H54 (cell line): ENCODE measurements at regions not wholly inside any gene's neighbourhood (a gene's known extent, or its start where the extent isn't known, plus 50 kb on each side); places are given as distances from the start of the nearest gene placed in this dataset.

Experiments
- DNase-seq: peaks from one replicate; pipeline ENCODE4 v3.0.0; 2011; ENCODE audit warnings: low spot score, mixed read lengths; ENCODE audit not compliant: insufficient read length
- FAIRE-seq: peaks from 3 replicates; lab custom pipeline; 2011; peaks lifted over from hg19 to GRCh38; lab: Jason Lieb, UNC
- POLR2A ChIP-seq: IDR thresholded peaks from 2 replicates; pipeline ENCODE4 v1.6.1; 2011; ENCODE audit warnings: low read depth, mild to moderate bottlenecking, low read length

DNA sequence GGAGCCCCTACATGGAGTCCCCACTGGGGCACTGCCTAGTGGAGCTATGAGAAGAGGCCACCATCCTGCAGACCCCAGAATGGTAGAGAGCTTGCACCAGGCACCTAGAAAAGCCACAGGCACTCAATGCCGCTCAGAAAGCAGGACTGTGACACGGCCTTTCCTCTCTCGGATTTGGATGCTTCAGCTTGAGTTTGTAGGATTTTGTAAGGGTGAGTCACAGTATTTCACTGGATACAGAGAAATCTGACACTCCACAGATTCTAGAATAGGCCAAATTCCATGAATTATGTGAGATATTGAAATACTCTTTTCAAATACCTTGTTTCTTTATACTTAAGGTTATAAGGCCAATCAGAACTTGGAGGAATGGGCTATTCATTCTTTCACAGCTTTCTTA lies 424.5 kb downstream of the HTR1B start:
- DNase-seq (no peak), FAIRE-seq (peak; percentile 27)
- TF ChIP-seq POLR2A: no peak

- no peak for TF ChIP-seq POLR2A
- no peak for DNase-seq
- FAIRE-seq: peak; percentile 20
These were observed 425.9 kb downstream of the HTR1B start for GRCh38 chr6:77037439-77037838.

GRCh38 chr6:77036400-77036799 lies 426.9 kb downstream of the HTR1B start:
- DNase-seq (no peak), FAIRE-seq (peak; percentile 15)
- TF ChIP-seq POLR2A: no peak

DNA sequence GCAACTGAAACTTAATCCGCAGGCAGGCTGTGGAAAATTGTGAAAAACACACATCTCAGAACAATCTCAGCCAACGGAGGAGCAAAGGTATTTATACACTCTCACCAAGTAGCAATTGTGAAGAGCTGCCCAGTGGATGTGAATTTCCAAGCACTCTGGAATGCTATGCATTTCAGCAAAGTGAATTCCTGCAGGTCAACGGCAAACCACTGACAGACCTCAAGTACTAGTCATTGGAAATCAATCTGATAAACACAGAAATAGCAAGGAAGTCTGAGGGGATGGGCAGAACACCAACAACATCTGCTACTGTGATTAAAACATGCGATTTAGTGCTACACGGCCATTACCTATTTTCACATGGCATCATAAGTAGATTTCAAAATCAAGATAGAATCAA lies 429.1 kb downstream of the HTR1B start:
- no peak for TF ChIP-seq POLR2A
- DNase-seq (peak; percentile 30), FAIRE-seq (peak; percentile 99)

DNA sequence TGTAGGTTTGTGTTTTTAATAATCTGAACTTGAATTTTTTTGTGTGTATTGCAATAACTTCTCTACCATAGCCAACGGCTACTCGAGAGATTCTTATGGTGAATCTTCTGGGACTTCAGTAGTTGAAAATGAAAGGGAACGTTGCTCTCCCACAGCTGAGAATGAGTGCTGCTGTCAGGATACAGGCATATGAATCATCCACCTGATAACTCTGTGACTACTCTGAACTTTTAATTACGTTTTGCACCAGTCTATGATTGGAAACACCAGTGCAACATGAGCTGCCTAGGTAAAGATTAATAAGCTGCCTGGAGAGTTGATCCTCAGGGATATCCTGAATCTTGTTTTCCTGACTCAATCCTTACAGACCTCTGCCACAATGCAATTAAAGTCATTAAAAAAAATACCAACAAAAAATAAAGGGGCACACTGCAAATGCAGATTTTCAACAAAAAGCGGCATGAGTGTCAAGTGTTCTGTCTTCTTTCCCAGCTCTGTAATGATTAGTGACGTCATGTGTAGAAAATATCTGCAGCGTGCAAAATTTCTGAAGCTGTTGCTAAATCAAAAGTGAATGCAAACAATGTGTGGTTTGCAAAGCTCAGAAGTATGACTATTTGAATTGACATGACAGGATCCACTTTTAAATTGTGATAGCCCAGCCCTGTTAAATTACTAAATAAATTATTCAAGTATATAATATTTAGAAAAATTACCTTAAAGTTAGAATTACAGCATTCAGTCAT lies 432.2 kb downstream of the HTR1B start:
- DNase-seq (no peak), FAIRE-seq (peak; percentile 36)
- TF ChIP-seq POLR2A: no peak

DNA sequence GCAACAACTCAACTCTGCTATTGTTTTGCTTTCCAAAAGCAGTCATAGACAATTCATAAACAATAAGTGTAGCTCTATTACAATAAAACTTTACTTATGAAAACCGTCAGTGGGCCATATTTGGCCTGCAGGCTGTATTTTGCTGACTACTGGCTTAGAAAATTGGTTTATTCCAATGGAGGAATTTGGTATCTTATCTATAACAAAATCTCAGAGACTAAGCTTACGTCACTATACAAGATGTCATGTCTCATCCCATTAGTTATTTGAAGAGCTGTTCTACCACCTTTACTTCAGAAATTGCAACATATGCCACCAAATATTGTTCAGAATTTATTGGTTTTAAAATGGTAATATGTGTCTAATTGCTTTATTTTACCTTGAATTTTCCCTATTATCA lies 436.9 kb downstream of the HTR1B start:
- DNase-seq (no peak), FAIRE-seq (no peak)
- no peak for TF ChIP-seq POLR2A

- TF ChIP-seq POLR2A: no peak
- no peak for FAIRE-seq
These were observed 437.5 kb downstream of the HTR1B start for GRCh38 chr6:77025736-77026223.

GRCh38 chr6:77021778-77022177 lies 441.5 kb downstream of the HTR1B start:
- no peak for FAIRE-seq
- DNase-seq: no peak

More at GRCh38 chr6:77025736-77026223, 437.5 kb downstream of the HTR1B start:
- DNase-seq: no peak

DNA sequence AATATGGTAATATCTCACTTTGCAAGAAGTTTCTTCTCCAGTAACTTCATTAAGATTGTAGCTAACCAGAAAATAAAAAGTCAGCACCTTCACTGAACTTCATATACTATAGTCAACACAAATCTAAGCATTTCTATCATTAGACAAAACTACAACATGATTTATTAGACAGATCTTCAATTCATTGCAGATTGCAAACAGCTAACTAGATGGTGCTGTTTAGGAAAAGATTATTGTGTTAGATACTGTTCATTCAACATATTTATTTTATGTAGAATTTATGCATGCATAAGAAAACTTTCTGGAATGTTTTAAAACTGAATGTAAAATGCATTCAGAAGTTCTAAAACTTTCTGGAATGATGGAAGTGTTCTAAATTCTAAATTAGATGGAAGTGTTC lies 442.1 kb downstream of the HTR1B start:
- FAIRE-seq: no peak

More at GRCh38 chr6:77021778-77022177, 441.5 kb downstream of the HTR1B start:
- TF ChIP-seq POLR2A: no peak

DNA sequence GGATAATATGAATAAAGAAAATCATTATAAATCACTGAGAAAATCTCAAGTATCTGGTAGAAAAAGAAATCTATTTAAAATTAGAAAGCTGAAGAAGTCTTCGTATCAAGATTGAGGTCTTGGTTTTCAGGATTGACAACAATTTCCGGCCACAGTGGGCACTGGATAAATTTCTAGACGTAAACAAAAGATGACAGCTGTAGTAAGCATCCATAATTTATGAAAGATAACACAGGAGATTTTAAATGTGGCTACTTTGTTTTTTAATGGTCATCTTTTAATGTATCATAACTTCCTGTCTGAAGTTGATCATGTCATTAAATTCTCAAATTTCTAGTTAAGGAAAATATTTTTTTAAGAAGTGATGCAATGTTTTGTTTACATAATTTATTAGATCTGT lies 444.2 kb downstream of the HTR1B start:
- no peak for TF ChIP-seq POLR2A
- no peak for FAIRE-seq
- no peak for DNase-seq

More for the DNA sequence above, 442.1 kb downstream of the HTR1B start:
- DNase-seq: no peak
- TF ChIP-seq POLR2A: no peak

GRCh38 chr6:77017537-77017936 lies 445.8 kb downstream of the HTR1B start:
- no peak for TF ChIP-seq POLR2A
- no peak for FAIRE-seq
- no peak for DNase-seq

GRCh38 chr6:77015350-77015749 lies 447.9 kb downstream of the HTR1B start:
- TF ChIP-seq POLR2A: no peak
- peak; percentile 91 for FAIRE-seq
- no peak for DNase-seq

DNA sequence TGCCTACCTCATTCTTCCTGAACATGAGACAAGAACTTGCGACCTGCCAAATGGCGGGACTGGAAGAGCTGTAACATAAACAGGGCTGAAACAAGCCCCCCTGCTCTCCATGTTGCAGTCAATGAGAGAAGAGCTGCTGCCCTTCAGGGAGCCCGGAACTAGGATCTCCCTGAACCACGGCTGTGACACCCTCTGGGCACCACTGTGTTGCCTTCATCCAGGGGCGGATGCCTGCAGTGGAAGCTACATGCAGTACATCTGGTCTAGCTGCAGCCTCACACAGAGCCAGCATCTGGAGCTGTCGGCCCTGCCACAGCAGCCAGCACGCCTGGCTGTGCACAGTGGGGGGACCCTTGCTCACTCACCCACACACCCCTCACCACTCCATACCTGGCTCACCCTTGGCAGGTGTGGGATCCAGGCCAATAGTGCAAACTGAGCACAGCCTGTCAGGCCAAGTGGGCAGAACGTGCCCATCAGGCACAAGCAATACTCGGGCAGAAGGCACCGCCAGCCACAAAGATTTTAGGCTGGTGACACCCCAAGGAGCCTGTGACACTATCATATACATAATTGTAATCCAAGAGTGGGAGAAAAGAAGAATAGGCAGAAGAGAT lies 451.3 kb downstream of the HTR1B start:
- no peak for FAIRE-seq
- no peak for TF ChIP-seq POLR2A

DNA sequence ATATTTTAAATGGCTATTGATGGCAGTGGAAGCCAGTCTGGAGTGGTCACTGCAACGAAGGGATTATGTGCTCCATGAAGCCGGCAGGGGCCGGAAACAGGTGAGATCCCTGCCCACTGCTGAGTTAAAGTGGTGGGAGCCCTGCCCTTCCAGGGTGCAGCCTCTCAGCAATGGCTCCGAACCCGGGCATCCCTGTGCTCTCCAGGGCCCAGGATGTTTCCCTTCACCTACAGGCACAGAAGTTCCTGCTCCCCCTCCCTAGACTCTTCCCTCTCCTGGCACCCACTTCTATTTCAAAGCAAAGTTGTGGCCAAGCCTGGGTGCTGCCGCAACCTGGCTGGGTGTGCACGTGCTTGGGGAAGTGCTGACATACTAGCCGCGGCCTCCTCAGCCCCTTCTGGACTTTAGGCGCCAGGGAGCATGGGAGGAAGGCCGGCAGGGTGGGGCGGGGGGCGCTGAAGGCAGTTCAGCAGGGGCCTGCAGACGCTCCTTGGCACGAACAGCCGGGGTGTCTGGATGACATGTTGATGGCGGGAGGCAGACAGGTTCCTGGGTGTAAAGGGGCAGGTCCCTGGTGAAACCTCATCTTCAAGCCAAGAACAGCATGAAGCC lies 452.3 kb downstream of the HTR1B start:
- FAIRE-seq: no peak
- DNase-seq: no peak
- no peak for TF ChIP-seq POLR2A

More for the DNA sequence above, 451.3 kb downstream of the HTR1B start:
- no peak for DNase-seq
